Nephron progenitor cell (in vitro differentiated cells): ENCODE measurements at regions not wholly inside any gene's neighbourhood (a gene's known extent, or its start where the extent isn't known, plus 50 kb on each side); places are given as distances from the start of the nearest gene placed in this dataset.

ENCODE experiments used
- DNase-seq: peaks from one replicate; pipeline ENCODE4 v3.0.0; 2021
- H3K27ac Mint-ChIP-seq: 2 replicates; pipeline ENCODE4 v1.8.0; 2021; ENCODE audit warnings: mild to moderate bottlenecking, moderate library complexity, mixed read lengths
- H3K27me3 Mint-ChIP-seq: 2 replicates; pipeline ENCODE4 v1.8.0; 2021; ENCODE audit warnings: mild to moderate bottlenecking, low read depth, mixed read lengths; ENCODE audit not compliant: poor library complexity
- H3K36me3 Mint-ChIP-seq: 2 replicates; pipeline ENCODE4 v1.8.0; 2021; ENCODE audit warnings: low read depth, mixed read lengths
- H3K4me1 Mint-ChIP-seq: 2 replicates; pipeline ENCODE4 v1.8.0; 2021; ENCODE audit warnings: mixed read lengths
- H3K4me3 Mint-ChIP-seq: 2 replicates; pipeline ENCODE4 v1.8.0; 2021; ENCODE audit warnings: mild to moderate bottlenecking, moderate library complexity, mixed read lengths
- H3K9me3 Mint-ChIP-seq: 2 replicates; pipeline ENCODE4 v1.8.0; 2021; ENCODE audit warnings: mild to moderate bottlenecking, moderate library complexity, mixed read lengths
- TF ChIP-seq, protein P1 (sequence below): fragments of 200-600 bp; sonication (generic); IDR thresholded peaks from 2 replicates; pipeline ENCODE4 v1.5.0; 2021; ENCODE audit warnings: antibody characterized with exemption

DNA sequence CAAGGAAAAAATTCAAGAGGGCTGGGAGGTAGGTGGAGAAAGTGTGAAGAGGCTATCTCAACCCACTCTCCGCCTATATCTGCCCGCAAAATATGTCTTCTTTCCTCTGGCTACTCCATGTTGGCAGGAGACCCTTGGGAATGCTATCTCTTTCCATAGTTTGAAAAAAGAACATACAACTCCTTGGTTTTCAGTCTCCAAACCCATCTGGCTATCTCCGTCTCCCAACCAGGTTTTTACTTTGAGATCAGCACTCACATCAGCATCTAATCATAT is 109.9 kb upstream of the IFNE start:
- Mint-ChIP-seq H3K27me3 (no peaks in the 10 kb centered on the region), H3K36me3 (no peaks in the 10 kb centered on the region), H3K27ac (no peak overlapping the region), H3K4me3 (no peak overlapping the region), H3K4me1 (no peaks in the 10 kb centered on the region), H3K9me3 (no peaks in the 10 kb centered on the region)
- TF ChIP-seq, protein P1, sequence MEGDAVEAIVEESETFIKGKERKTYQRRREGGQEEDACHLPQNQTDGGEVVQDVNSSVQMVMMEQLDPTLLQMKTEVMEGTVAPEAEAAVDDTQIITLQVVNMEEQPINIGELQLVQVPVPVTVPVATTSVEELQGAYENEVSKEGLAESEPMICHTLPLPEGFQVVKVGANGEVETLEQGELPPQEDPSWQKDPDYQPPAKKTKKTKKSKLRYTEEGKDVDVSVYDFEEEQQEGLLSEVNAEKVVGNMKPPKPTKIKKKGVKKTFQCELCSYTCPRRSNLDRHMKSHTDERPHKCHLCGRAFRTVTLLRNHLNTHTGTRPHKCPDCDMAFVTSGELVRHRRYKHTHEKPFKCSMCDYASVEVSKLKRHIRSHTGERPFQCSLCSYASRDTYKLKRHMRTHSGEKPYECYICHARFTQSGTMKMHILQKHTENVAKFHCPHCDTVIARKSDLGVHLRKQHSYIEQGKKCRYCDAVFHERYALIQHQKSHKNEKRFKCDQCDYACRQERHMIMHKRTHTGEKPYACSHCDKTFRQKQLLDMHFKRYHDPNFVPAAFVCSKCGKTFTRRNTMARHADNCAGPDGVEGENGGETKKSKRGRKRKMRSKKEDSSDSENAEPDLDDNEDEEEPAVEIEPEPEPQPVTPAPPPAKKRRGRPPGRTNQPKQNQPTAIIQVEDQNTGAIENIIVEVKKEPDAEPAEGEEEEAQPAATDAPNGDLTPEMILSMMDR, result no peak
- DNase-seq, result no peak

DNA sequence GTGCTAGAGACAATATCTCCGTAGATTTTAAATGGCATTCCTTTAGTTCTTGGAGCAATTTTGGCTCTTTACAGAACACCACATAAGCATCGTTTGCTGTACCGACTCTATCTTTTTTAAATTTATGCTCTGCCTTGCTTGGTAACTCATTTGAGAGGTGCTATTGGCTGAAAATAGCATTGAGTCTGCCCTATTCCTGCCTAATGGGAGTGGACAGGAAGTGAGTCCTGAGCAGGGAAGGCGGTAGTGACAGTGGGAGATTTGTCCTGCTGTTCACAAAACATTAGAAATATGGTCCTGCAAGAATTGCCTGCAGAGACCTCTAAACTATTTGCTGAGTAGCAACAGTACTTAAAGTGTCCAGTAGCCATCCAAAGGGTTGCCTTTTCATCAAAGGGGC is 115.2 kb upstream of the IFNE start:
- Mint-ChIP-seq H3K4me3 (no peak overlapping the region), H3K9me3 (no peaks in the 10 kb centered on the region), H3K4me1 (no peaks in the 10 kb centered on the region), H3K27me3 (no peaks in the 10 kb centered on the region), H3K27ac (no peak overlapping the region), H3K36me3 (no peaks in the 10 kb centered on the region)
- DNase-seq, result no peak
- TF ChIP-seq, protein P1, result no peak

DNA sequence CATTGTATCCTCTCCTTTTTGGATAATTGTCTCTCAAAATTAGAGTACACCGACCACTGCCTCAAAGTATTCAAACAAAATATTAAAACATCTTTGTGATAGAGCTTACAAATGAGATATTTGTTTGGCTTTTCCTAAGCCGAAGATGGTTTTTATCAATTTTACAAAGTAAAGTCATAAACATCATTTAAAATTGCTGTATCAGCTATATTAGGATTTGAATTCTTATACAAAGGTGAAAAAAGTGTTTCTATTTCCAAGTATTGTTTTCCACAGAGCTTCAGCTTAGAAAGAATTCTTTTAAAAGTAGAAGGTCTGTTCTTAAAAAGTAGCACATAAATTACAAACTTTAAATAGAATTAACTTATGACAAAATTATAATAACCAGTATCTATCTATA is 116.6 kb upstream of the IFNE start:
- Mint-ChIP-seq H3K9me3 (no peaks in the 10 kb centered on the region), H3K4me1 (no peaks in the 10 kb centered on the region), H3K36me3 (no peaks in the 10 kb centered on the region), H3K27ac (no peak overlapping the region), H3K27me3 (no peaks in the 10 kb centered on the region), H3K4me3 (no peak overlapping the region)
- TF ChIP-seq, protein P1, result no peak
- DNase-seq, result no peak

DNA sequence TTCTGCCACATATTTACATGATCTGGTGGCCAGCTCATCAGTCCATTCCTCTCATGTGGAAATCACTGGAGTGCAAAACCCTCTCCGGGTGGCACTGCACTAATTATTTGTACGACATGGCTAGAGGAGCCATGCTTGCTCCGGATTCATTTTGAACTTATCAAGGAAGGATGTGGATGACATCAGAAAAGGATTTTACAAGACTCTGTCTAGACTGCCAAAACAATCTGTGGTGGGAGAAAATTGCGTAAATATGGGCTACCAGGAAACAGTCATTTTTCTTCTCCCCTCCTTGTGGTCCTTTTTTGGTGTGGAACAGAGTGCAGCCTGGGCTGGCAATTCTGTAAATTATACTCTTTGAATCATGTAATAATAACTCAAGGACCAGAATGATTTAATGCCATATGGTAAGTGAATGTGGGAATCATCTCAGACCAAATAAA is 123.4 kb upstream of the IFNE start:
- no peak for DNase-seq
- Mint-ChIP-seq H3K4me3 (no peak overlapping the region), H3K27ac (no peak overlapping the region), H3K27me3 (peaks cover 8% of the 10 kb centered on the region), H3K4me1 (no peaks in the 10 kb centered on the region), H3K36me3 (no peaks in the 10 kb centered on the region), H3K9me3 (no peaks in the 10 kb centered on the region)
- TF ChIP-seq, protein P1, result no peak

DNA sequence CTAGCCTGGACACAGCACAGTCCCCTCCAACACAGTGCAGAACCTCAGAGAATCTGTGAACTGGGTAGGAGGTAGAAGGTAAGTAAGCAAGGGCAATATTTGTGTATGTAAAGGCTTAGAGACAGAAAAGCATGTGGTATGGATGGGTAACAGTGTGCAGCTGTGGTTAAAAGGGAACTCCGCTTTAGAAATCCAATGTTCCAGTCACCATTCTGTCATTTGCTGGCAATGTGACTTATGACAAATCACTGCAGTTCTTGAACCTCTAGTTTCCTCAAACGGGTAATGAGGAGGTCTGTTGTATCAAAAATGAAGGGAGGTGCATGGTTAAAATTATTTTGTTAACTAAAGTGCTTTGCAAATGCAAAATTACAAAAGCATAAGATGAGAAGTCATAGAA is 125.5 kb upstream of the IFNE start:
- peaks cover 8% of the 10 kb centered on the region for H3K27me3 Mint-ChIP-seq
- DNase-seq, result no peak
- H3K36me3 Mint-ChIP-seq, result no peaks in the 10 kb centered on the region
- H3K27ac Mint-ChIP-seq, result no peak overlapping the region
- H3K4me3 Mint-ChIP-seq, result no peak overlapping the region
- TF ChIP-seq, protein P1, result no peak
- H3K9me3 Mint-ChIP-seq, result no peaks in the 10 kb centered on the region
- no peaks in the 10 kb centered on the region for H3K4me1 Mint-ChIP-seq

DNA sequence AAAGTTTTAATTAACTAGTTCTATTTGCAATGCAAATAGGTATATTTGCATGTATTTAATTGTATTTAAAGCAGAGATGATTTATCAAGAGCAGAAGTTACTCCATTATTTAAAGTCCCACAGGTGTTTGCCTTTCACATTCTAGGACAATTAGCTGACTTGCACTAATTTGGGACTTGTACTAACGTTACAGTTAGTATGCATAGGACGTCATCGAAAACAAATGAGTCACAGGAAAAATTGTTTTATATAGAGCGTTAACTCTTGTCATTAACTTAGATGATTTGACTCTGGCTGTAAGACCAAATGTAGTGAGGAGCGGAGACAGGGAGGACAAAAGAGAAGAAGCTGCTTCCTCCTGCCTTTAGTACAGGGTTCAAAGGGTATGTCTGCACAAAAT is 126.1 kb upstream of the IFNE start:
- H3K27ac Mint-ChIP-seq, result no peak overlapping the region
- H3K4me1 Mint-ChIP-seq, result no peaks in the 10 kb centered on the region
- H3K27me3 Mint-ChIP-seq, result peaks cover 8% of the 10 kb centered on the region
- DNase-seq, result no peak
- H3K36me3 Mint-ChIP-seq, result no peaks in the 10 kb centered on the region
- TF ChIP-seq, protein P1, result no peak
- no peaks in the 10 kb centered on the region for H3K9me3 Mint-ChIP-seq
- no peak overlapping the region for H3K4me3 Mint-ChIP-seq
